Neural crest cell (in vitro differentiated cells): ENCODE measurements at regions not wholly inside any gene's neighbourhood (a gene's known extent, or its start where the extent isn't known, plus 50 kb on each side); places are given as distances from the start of the nearest gene placed in this dataset.

Experiments used
- DNase-seq: peaks from one replicate; pipeline ENCODE4 v3.0.0; 2021; ENCODE audit warnings: low read depth, mixed read lengths, low spot score
- H3K27ac Mint-ChIP-seq: one replicate; pipeline ENCODE4 v1.8.0; 2021; ENCODE audit warnings: mild to moderate bottlenecking, mixed read lengths; ENCODE audit not compliant: unreplicated experiment
- H3K27me3 Mint-ChIP-seq: 2 replicates; pipeline ENCODE4 v1.8.0; 2021; ENCODE audit warnings: low read depth, mild to moderate bottlenecking, mixed read lengths
- H3K36me3 Mint-ChIP-seq: 2 replicates; pipeline ENCODE4 v1.8.0; 2021; ENCODE audit warnings: low read depth, mild to moderate bottlenecking, mixed read lengths
- H3K4me1 Mint-ChIP-seq: 2 replicates; pipeline ENCODE4 v1.8.0; 2021; ENCODE audit warnings: mixed read lengths
- H3K4me3 Mint-ChIP-seq: one replicate; pipeline ENCODE4 v1.8.0; 2021; ENCODE audit warnings: mild to moderate bottlenecking, mixed read lengths
- H3K9me3 Mint-ChIP-seq: 2 replicates; pipeline ENCODE4 v1.8.0; 2021; ENCODE audit warnings: mixed read lengths
- TF ChIP-seq, protein P1 (sequence below): fragments of 200-600 bp; sonication (generic); conservative IDR thresholded peaks from 2 replicates; pipeline ENCODE4 v1.5.0; 2021; ENCODE audit warnings: antibody characterized with exemption, mild to moderate bottlenecking

- H3K9me3 Mint-ChIP-seq = no peaks in the 10 kb centered on the region
- no peak overlapping the region for H3K27ac Mint-ChIP-seq
- TF ChIP-seq, protein P1, sequence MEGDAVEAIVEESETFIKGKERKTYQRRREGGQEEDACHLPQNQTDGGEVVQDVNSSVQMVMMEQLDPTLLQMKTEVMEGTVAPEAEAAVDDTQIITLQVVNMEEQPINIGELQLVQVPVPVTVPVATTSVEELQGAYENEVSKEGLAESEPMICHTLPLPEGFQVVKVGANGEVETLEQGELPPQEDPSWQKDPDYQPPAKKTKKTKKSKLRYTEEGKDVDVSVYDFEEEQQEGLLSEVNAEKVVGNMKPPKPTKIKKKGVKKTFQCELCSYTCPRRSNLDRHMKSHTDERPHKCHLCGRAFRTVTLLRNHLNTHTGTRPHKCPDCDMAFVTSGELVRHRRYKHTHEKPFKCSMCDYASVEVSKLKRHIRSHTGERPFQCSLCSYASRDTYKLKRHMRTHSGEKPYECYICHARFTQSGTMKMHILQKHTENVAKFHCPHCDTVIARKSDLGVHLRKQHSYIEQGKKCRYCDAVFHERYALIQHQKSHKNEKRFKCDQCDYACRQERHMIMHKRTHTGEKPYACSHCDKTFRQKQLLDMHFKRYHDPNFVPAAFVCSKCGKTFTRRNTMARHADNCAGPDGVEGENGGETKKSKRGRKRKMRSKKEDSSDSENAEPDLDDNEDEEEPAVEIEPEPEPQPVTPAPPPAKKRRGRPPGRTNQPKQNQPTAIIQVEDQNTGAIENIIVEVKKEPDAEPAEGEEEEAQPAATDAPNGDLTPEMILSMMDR = no peak
- no peaks in the 10 kb centered on the region for H3K36me3 Mint-ChIP-seq
- no peak for DNase-seq
- no peaks in the 10 kb centered on the region for H3K27me3 Mint-ChIP-seq
- no peaks in the 10 kb centered on the region for H3K4me1 Mint-ChIP-seq
- no peak overlapping the region for H3K4me3 Mint-ChIP-seq
Measured at GRCh38 chr4:32988165-32988811, 2268.1 kb downstream of the PCDH7 start.

DNA sequence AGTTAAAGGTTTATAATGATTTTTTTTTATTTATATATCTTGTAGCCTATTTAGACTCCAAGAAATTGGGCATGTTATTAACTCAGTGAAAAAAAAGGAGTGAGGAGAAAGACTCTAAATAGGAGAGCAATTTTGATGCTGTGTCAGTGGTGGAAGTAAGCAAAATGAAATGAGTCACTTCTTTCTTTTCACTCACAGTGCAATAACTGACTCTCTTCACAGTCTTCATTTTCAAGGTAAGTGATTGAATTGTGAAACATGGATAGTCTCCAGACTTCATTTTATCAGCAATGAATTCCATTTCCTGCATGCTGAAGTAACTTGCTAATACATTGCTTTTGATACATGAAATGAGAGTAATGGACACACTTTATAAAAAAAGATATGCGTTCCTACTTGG lies 2271.5 kb downstream of the PCDH7 start:
- no peak for DNase-seq
- H3K27ac Mint-ChIP-seq = no peak overlapping the region
- H3K27me3 Mint-ChIP-seq = no peaks in the 10 kb centered on the region
- H3K4me3 Mint-ChIP-seq = no peak overlapping the region
- H3K9me3 Mint-ChIP-seq = no peaks in the 10 kb centered on the region
- TF ChIP-seq, protein P1 = no peak
- H3K4me1 Mint-ChIP-seq = no peaks in the 10 kb centered on the region
- no peaks in the 10 kb centered on the region for H3K36me3 Mint-ChIP-seq

- H3K27me3 Mint-ChIP-seq = no peaks in the 10 kb centered on the region
- H3K9me3 Mint-ChIP-seq = no peaks in the 10 kb centered on the region
- TF ChIP-seq, protein P1 = no peak
- DNase-seq = no peak
- no peak overlapping the region for H3K27ac Mint-ChIP-seq
- no peak overlapping the region for H3K4me3 Mint-ChIP-seq
- H3K4me1 Mint-ChIP-seq = no peaks in the 10 kb centered on the region
- H3K36me3 Mint-ChIP-seq = no peaks in the 10 kb centered on the region
Measured at GRCh38 chr4:32994981-32995881, 2275.1 kb downstream of the PCDH7 start.

- H3K4me1 Mint-ChIP-seq = no peaks in the 10 kb centered on the region
- H3K9me3 Mint-ChIP-seq = no peaks in the 10 kb centered on the region
- no peaks in the 10 kb centered on the region for H3K36me3 Mint-ChIP-seq
- no peaks in the 10 kb centered on the region for H3K27me3 Mint-ChIP-seq
- no peak overlapping the region for H3K4me3 Mint-ChIP-seq
- H3K27ac Mint-ChIP-seq = no peak overlapping the region
- TF ChIP-seq, protein P1 = no peak
- DNase-seq = no peak
Measured at GRCh38 chr4:33013282-33013681, 2293.1 kb downstream of the PCDH7 start.

GRCh38 chr4:33025236-33025635 lies 2305.1 kb downstream of the PCDH7 start:
- TF ChIP-seq, protein P1 = no peak
- H3K27ac Mint-ChIP-seq = no peak overlapping the region

More at GRCh38 chr4:33025236-33025635, 2305.1 kb downstream of the PCDH7 start:
- Mint-ChIP-seq H3K4me3 (no peak overlapping the region), H3K4me1 (no peaks in the 10 kb centered on the region), H3K27me3 (no peaks in the 10 kb centered on the region), H3K36me3 (no peaks in the 10 kb centered on the region), H3K9me3 (peaks cover 3% of the 10 kb centered on the region)
- no peak for DNase-seq
